Dedifferentiated amniotic fluid mesenchymal stem cell (primary cell): ENCODE measurements at regions not wholly inside any gene's neighbourhood (a gene's known extent, or its start where the extent isn't known, plus 50 kb on each side); places are given as distances from the start of the nearest gene placed in this dataset.

Experiments used
- DNase-seq: peaks from one replicate; pipeline ENCODE4 v3.0.0-alpha.2; 2016; ENCODE audit errors: extremely low spot score

DNA sequence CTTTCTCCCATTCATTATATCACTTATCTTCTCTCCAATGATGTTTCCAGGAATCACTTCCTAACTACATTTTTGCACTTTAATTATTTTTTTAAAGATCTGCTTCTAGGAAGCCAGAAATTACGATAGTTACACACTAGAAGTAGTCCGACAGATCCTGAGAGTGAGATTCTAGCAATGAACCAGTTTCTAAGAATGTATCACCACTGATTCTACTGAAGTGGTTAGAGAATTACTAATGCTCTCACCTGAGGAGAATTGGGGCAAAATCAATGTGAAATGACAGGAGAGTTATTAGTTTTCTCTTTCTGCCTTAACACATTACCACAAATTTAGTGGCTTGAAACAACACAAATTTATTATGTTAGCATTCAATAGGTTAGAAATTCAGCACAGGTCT, 241.2 kb downstream of the CASP12 start:
- DNase-seq = no peak

DNA sequence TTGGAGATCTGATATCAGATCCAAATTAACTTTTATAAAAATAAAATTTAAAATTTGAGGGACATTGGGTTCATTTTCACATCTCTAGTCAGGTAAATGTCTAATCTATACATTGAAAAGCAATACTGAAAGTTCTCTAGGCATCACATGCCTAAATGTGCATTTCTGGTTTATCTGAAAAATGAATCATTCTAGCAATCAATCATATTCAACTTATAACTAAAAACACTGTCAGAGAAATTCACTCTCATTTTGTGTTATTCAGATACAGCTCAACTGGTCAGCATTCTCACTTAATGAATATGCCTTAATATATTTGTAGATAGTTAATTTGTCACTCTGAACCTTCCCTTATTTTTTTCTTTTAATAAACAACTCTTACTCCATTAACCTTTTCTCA, 243.2 kb downstream of the CASP12 start:
- no peak for DNase-seq

DNA sequence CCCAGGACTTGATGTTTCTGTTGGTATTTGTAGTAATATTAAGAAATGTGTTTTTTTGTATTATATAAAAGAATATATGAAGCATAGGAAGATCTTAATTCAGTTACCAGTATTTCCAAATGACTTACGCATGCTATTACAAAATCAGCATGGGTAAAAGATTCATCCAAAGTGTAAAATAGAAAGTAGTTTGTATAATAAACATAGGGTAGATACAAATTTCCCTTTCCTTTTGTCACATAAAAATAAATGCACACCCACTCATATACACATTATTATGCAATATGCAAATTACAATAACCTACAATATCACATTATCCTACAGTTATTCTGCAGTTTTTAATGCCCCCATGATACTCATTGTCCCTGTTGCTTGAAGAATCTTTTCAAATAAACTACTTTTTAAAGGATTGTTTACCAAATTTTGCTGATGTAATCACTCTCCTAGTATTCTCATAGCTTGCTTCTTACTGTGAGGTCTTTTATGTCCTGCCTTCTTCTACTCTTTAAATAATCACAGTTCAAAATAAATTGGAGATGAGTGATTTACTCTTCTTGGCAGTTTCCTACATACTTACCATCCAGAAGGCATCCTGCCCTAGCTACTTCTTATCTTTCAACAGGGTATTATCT, 244.0 kb downstream of the CASP12 start:
- DNase-seq = no peak

DNA sequence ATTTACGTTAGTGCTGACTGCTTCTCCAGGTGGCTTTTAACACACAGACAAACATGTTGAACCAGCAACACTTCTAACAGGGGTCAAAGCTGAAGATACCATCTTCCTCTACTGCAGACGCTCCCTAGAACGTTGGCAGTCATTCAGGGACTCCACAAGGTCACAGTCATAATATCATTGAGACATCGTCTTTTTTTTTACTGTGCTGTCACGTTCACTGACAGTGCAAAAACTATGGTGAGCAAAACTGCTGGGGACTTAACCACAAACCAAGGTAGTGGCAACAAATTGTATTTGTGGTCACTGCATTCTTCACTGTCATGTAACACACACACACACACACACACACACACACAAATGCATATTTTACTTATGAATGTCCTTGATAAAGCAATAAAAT, 244.9 kb downstream of the CASP12 start:
- no peak for DNase-seq

DNA sequence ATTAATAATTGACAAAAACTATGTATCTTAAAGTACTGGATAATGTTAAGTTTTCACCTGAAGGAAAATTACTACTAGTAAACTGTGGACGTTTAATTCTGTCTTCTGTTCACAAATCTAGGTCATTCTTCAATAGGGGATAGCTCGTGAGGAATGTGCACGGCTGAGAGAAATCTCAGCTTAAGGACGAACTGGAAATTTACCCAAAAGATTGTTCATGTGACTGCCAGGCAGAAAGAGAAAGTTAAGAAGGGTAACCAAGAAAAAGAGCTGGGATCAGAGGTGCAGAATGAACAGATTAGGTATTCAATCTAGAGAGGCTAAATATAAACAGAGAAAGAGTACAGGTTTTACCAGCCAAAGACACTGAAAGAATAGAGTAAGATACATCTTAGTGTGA, 245.3 kb downstream of the CASP12 start:
- DNase-seq = no peak

DNA sequence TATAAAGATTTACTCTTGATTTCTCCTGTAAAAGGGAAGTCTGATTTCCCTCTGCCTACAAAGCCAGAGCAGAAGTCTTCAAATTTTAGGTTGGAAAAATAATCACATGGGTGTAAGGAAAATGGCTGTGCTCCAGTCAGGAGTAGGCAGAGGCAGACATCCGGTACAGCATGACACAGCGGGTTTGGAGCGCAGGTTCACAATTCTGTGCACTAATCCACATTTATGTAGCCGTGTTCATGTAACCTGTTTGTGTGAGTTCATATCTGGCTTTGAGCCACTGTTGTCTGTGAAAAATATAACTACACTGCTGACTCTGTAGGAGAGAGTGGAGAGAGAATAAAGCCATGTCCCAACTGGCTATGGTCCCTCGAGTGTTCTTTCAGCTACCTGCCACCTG, 248.0 kb downstream of the CASP12 start:
- DNase-seq = no peak

DNA sequence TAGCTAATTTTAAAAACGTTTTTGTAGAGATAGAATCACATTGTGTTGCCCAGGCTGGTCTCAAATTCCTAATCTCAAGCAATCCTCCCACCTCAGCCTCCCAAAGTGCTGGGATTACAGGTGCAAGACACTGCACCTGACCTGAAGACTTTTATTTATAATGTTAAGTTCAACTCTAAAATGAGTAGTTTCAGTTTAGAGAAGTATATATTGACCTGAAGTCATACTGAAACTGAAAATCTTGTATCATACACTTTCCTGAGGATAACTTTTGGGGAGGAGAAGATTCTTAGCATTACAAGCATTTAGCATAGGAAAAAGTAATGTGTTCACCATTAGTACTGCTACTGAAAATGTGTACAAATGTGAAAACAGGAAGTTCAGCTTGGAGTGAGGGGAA, 249.3 kb downstream of the CASP12 start:
- no peak for DNase-seq

DNA sequence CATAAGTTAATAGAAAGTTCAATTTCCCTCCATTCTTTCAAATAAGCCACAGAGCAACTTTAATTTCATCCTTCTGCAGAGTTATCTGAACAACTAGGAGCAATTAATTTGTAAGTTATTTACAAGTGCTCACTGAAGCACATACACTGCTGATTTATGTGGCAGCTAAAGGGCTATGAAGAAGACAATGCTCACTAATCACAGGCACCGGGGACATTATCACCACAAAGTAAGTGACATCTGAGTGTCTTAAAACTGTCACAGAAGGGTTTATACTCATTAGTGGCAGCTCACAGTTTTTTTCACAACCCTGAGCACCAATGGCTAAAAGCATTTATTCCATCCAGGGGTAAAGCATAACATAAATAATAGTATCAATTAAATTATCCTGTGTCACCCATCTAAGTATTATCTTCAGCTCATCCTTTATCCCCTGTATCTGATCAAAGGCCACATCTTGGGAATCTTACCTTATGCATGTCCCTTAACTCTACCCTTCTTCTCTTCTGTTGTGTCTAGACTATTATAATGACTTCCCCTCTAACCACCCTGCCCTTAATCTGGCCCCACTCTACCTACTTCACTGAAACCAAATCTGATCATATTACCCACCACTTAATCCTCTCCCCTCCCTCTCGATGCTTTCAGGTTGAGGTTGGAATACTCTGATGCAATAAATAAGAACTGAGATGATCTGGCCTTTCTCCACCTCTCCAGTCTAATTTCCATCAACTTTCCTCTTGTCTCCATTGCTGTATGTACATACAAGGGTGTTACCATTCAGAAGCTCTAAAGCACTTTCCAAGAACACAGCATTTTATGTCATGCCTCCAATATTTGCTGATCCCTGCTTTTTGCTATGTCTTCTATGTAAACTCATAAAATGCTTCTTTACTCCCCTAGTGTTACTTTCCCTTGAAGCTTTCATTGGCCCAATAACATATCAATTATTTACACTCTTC, 252.7 kb downstream of the CASP12 start:
- DNase-seq = no peak

DNA sequence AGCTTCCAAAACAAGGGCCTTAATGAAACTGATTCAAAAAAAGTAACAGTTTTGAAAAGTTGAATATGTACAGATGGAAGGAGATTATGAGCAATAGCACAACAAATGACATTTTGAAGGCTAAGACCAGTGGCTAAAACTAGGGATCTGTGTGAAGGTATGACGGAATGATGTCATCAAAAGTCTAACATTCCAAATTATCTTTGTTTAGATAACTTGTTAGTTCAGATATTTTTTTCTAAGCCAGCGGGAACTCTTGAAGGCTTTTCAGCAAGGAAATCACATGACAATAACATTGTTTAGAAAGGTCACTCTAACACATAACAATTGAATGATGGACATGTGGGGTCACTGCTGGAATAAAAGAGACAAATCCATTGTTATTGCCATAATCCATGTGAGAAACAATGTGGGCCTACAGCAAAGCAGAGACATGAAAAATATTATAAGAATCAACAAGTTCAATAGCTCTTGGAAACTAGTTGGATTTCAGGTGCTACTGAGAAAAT, 260.5 kb downstream of the CASP12 start:
- DNase-seq = no peak

DNA sequence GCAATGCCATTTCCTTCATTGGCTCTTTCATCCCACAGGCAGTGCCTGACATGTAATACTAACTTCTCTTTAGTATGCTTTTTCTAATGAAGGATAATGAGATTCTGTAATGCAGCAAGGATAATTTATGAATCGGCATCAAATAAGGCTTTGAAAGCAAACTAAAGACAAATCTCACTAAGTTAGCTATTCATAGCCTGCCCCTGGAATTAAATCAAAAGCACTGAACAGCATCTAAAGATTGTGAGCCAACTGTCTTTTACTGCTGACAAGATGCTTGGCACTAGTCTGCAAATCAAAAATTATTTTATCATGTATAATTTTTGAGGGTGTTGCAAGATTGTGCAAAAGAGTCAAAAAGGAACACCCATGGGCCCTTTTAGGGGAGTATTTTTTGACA, 265.0 kb downstream of the CASP12 start:
- DNase-seq = no peak

DNA sequence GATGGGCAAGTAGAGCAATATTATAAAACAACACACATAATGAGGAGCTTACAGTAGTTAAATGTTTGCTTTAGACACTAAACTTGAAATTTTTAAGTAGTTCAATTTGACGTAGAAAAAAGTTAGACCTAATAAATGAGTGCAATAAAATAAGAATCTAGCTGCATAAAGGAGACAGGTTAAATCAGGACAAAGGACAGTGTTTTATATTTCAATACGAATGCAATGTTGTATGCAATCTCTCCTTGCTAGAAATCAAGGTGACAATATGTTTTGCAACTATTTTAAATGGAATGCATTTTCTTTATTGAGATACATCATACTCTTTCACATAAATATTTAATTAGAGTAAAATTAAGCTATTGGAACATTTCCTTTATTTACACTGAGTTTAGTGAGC, 267.9 kb downstream of the CASP12 start:
- DNase-seq = no peak

DNA sequence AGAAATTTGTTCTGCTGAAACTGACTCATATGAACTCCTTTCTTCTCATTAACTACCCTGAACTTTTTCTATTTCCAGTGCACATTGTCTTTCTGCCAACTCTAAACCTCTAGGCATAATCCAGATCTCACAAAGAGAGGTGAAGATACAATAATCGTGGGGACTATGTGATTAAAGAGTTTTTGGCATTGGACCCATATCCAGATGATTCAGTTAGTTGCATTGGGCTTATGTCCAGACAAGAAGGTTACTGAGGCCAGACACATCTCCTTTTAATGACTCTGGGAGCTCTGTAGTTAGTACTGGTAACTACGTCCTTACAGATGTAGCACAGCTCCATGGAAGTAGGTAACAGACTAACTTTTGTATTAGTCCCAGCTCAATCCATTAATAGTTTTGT, 273.0 kb downstream of the CASP12 start:
- DNase-seq = no peak

DNA sequence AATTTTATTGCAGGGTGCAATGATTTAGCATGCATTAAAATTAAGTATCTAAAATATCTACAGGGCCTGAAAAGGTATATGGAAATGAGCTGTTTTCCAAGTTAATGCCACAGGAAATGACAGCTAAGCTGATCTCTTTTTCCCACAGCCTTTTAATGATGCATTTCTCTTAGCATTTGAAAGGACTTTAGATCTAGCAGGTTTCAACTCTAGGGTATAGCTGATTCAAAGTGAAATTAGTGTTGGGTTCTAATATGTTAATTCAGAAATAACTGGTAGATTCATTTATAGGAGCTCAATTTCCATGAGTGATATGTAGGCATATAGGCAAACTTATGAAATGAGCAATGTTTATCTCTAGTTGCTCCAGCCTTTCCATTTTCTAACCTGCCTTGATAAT, 274.2 kb downstream of the CASP12 start:
- no peak for DNase-seq

DNA sequence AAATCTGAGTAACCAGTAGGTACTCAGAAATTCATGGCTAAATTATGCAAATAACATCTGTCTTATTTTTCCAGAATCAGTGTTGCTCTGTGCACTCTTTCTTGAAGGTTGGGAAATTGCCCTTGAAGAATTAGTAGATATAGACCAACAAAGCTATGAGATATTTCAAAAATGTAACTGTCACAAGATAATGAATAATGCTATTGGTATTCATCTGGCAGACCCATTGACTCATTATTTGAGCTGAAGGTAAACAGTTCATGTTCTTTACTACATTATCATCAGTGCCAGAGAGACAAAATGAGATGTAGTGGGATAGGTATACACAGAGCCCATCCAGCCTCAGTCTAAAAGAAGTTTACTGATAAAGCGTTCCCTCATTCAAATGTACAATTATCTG, 274.7 kb downstream of the CASP12 start:
- no peak for DNase-seq

DNA sequence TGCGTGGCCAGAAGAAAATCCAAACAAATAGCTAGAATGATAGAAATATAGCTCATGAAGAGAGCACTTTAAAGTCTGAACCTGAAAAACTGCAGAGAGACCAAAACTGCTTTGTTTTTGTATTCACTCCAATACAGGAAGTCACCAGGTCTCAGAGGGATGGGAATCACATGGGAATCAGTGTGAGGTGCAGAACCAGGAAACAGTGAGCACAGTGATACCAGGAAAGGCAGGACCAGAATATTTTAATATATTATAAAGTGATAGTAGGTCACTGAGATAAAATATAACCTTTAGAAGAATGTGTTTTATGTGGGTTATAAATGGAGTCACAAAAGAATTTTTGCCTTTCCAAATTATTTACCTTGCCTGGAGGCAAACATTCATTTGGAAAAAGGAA, 277.3 kb downstream of the CASP12 start:
- no peak for DNase-seq

DNA sequence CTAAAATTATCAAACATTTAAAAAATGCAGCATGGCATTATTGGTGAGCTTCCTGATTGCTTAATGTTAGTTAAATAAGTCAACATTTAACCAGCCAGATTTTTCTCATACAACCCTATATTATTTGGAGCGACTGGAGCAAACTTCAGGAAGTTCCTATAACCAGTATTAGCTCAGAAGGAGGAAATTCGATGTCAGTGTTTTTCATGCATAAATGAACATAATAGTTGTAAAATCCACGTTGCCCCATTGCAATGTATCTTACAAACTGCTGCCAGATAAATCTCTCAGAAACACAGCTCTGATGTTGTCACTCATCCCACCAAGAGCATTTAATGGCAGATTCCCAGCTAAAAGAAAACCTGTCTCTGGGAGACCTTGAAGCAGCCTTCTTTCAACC, 278.5 kb downstream of the CASP12 start:
- no peak for DNase-seq

DNA sequence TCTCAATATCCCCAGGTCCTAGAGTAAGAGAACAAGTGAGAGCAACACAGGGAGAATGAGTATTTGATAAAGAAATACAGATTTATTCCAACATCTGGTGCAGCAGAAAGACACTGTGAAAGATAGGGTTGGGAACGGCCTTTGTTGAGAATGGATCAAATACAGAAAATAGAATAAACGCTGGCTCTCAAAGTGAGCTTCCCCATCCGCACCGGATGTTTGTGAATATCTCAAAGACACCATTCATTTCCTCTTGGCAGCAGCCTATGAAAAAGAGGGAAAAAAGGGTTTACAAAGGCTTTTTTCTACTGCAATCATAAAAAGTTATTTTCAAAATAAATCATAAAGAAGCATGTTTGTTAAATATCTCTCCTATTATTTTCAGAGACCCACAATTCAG, 279.3 kb downstream of the CASP12 start:
- no peak for DNase-seq

DNA sequence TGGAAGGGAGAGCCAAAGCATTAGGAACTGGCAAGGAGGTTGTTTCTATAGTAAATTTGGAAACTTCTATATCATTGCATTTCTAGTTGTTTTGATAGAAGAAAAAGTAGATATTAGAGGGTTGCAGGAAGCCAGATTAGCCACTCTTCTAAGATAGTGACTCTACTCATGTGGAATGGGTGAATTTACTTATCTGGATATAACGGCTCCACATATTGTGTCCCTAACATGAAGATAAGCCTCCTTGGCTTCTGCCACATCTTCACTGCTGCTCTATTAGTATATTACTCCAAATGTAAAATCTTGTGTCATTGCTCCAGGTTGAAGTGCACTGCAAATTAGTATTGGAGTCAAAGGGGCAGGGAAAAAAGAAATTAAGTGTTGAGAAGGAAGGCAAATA, 283.3 kb downstream of the CASP12 start:
- no peak for DNase-seq

DNA sequence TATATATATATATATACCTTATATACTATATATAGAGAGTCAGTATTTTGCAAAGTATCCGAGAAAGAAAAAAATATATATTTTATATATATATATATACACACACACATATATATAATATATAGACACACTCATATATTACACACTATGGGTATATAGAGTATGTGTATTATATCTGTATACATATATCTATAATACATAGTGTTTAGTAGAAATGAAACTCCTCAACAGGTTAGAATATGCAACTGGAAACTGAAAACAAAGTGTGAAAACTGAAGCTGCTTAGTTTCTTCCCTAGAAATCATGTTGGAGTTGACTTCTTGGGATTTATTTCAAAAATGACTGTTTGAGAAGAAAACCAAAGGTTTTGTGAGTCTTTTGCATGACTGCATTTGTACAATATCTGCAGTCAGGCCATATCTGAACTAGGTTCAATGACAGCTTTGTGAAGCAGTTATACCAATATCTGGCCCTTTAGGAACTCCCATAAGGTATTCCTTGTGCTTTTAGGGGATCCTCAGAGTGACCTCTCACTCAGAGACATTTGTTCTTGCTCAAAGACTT, 284.1 kb downstream of the CASP12 start:
- DNase-seq = no peak

DNA sequence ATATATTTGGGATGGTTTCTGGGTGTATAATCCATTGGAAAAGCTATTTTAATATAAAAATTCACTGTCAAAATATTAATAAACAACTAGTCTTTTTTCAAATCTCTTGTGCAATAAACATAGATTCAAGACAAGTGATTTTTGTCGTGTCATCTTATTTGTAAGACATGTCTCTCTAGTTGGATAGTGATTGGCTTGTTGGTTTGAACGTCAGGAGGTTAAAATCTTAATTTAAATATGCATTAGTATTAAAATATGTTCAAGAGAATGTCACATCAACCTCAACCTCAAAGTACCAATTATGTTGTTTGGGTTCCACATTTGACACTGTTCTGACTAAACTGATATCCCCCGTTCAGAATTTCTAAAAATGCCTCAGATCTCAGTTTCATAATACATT, 287.6 kb downstream of the CASP12 start:
- no peak for DNase-seq

DNA sequence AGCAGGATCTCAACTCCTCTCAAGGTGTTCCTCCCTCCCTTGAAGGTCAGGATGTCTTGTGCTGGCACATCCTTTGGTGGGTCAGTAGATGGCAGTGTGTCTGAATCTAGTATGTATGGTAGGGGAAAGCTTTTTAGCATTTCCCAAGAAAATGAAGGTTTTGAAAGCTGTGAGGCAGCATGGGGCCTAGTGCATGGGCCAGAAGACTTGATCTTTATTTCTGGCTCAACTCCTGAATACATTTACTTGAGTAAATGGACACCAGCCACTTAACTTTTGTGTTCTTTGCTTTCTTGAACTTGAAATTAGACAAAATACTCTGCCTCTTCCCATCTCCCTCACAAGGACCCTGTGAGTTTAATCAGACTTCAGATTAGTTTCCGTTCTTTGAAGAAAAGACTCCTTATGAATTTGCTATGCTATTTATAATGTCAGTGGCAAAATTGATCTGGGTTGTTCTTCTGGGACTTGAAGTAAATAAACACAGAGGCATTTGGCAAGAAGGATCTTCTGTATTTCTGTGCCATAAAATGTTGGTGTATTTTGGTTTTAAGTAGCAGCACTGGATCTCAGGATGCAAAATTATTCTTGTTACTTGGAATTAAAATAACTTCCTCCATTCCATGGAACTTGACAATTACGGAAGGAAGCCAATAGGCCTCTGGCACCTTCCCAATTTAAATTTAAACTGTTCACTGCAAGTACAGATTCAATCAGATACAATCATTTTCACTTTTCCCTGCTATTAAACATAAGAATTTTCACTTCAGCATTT, 288.8 kb downstream of the CASP12 start:
- DNase-seq = peak; percentile 54

DNA sequence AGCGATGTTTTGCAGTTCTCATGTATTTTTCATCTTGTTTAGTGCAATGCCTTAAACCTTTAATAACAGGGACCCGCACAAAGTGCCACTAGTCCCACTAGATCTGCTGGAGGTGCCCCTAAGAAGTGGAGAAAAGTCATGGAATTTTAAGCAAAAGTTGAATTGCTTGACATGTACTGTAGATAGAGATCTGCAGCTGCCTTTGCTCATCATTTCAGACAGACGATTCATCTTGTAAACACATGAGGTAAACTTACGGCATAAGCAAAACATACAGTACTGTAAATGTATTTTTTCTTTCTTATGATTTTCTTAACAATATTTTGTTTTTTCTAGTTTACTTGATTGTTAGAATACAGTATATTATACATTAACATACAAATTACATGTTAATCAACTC, 295.6 kb downstream of the CASP12 start:
- no peak for DNase-seq
